Breast epithelium (tissue), 3 donors: ENCODE measurements at regions not wholly inside any gene's neighbourhood (a gene's known extent, or its start where the extent isn't known, plus 50 kb on each side); places are given as distances from the start of the nearest gene placed in this dataset.

Experiments used
- POLR2A ChIP-seq: fragments of 450-650 bp; IDR thresholded peaks from one replicate; pipeline ENCODE4 v1.6.1; 2016; ENCODE audit warnings: antibody characterized with exemption, mild to moderate bottlenecking, moderate library complexity
- TF ChIP-seq, protein P1 (sequence below), 3 donors: fragments of 450-650 bp; IDR thresholded peaks; one replicate each; pipeline ENCODE4 v1.5.1; 2016 to 2017; ENCODE audit warnings: antibody characterized with exemption in 3 of 3, mild to moderate bottlenecking in 3 of 3, moderate library complexity in 3 of 3

DNA sequence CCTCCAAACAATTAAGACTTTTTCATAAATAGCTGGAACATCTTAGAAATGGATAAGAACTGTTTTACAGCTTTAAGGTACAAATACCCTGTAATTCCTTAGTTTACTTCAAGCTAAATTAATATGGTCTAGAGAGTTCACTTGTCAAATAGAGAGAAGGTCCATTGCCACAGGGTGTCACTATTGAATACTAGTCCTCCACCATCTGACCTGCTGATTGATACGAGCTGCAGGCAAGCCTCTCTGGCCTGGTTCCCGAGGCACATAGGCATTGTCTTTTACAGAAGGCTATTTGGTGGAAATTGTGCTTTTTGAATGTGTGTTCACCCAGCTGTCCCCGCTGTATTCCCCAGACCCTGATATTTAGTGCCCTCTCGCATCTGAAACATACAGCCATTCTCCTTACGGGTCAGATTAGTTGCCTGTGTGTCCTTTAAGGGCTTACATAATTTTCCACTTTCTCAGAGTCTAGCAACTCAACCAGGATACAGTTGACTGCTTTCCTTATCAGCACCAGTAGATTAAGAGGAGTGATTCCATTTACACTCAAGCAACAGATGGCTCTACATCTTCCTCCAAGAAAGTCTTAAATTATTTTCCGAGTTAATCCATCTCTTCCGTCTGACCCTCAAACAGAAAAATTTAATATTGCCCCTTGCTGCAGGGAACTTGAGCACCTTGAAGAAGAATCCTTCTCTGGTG lies 788.8 kb upstream of the FAT3 start:
- TF ChIP-seq, protein P1, sequence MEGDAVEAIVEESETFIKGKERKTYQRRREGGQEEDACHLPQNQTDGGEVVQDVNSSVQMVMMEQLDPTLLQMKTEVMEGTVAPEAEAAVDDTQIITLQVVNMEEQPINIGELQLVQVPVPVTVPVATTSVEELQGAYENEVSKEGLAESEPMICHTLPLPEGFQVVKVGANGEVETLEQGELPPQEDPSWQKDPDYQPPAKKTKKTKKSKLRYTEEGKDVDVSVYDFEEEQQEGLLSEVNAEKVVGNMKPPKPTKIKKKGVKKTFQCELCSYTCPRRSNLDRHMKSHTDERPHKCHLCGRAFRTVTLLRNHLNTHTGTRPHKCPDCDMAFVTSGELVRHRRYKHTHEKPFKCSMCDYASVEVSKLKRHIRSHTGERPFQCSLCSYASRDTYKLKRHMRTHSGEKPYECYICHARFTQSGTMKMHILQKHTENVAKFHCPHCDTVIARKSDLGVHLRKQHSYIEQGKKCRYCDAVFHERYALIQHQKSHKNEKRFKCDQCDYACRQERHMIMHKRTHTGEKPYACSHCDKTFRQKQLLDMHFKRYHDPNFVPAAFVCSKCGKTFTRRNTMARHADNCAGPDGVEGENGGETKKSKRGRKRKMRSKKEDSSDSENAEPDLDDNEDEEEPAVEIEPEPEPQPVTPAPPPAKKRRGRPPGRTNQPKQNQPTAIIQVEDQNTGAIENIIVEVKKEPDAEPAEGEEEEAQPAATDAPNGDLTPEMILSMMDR (IDR thresholded peaks at IDR 0.05) = no peak
- no peak for TF ChIP-seq POLR2A
